HS-27A (cell line): ENCODE measurements at regions not wholly inside any gene's neighbourhood (a gene's known extent, or its start where the extent isn't known, plus 50 kb on each side); places are given as distances from the start of the nearest gene placed in this dataset.

ENCODE experiments used
- DNase-seq: peaks from one replicate; pipeline ENCODE4 v3.0.0-alpha.2; 2012; ENCODE audit warnings: low read depth, missing footprints

DNA sequence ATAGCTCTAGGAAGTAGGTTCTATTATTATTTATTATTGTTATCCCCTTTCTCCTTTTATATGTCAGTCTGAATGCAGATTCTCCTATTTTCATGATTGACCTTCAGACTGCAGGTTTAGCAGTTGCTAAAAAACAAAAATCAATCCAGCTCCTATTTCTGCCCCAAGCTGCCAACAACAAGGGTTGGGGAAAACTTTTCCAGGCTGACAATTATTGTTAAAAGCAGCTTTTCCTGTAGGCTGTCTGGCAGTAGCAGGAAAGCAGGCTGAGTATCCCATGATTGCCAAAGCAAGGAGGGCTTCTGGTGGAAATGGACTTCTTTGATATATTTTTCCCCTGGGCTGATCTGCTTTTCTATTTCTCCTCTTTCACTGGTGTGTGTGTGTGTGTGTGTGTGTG lies 78.0 kb upstream of the CTLA4 start:
- DNase-seq = no peak

- DNase-seq = no peak
Observed at GRCh38 chr2:203790134-203790852, 77.3 kb upstream of the CTLA4 start.

GRCh38 chr2:203796248-203797010 lies 71.1 kb upstream of the CTLA4 start:
- DNase-seq = no peak

GRCh38 chr2:203797276-203797675 lies 70.3 kb upstream of the CTLA4 start:
- no peak for DNase-seq

GRCh38 chr2:203797712-203798111 lies 69.9 kb upstream of the CTLA4 start:
- no peak for DNase-seq

- DNase-seq = no peak
Observed at GRCh38 chr2:203798296-203799087, 69.1 kb upstream of the CTLA4 start.

DNA sequence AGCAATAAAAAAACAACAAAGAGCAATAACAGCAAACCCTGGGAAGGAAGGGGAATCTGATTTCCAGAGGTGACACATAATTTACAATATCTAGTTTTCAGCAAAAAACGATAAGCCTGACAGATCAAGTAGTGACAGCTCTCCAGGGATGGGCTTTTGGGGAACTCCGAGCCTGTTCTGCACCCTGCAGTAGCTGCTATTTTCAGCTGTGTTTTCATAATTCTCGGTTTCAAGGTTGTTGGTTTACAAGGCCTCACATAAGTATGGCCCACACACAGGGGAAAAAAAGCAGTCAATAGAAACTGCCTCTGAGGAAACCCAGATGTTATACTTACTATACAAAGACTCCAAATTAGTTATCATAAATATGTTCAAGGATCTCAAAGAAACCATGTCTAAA lies 67.7 kb upstream of the CTLA4 start:
- DNase-seq = no peak

DNA sequence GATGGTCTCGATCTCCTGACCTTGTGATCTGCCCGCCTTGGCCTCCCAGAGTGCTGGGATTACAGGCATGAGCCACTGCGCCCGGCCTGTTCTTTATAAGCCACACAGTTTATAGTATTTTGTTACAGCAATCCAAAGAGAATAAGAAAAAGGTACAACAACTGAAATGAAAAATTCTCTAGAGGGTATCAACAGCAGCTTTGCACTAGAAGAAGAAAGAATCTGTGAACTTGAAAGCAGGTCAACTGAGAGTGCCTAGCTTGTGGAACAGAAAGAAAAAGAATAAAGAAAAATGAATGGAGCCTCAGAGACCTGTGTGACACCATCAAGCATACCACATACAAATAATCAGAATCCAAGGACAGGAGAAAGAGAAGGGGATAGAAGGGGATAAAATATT lies 66.8 kb upstream of the CTLA4 start:
- DNase-seq = no peak

- DNase-seq = peak; percentile 72
Observed at GRCh38 chr2:203802342-203803052, 65.1 kb upstream of the CTLA4 start.

GRCh38 chr2:203803053-203803429 lies 64.5 kb upstream of the CTLA4 start:
- no peak for DNase-seq

GRCh38 chr2:203804070-203804469 lies 63.5 kb upstream of the CTLA4 start:
- DNase-seq = peak; percentile 88

- DNase-seq = no peak
Observed at GRCh38 chr2:203804764-203805485, 62.6 kb upstream of the CTLA4 start.

GRCh38 chr2:203805486-203805838 lies 62.1 kb upstream of the CTLA4 start:
- no peak for DNase-seq

GRCh38 chr2:203806761-203807160 lies 60.8 kb upstream of the CTLA4 start:
- no peak for DNase-seq

GRCh38 chr2:203808046-203808750 lies 59.4 kb upstream of the CTLA4 start:
- peak; percentile 88 for DNase-seq

GRCh38 chr2:203809084-203809521 lies 58.5 kb upstream of the CTLA4 start:
- DNase-seq = no peak

DNA sequence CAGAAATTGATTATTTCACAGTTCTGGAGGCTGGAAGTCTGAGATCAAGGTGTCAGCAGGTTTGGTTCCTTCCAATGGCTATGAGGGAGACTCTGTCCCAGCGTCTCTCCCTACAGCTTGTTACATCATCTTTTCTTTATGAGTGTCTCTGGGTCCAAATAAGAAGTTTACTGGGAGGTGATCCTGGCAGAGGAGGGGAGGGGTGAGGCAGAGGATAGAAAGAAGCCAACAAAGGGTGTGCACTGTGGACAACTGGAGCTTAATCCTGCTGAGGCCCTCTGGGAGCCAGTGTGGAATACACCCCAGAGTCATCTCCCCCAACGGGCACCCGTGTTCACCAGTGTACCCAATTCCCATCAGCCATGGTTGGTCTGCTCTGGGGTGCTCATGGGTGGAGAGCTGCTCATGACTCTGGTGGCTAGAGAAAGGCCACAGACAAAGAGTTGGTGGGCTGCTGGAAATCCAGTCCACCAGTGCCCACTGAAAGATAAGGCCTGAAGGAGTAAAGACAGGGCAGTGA lies 57.5 kb upstream of the CTLA4 start:
- no peak for DNase-seq

GRCh38 chr2:203811491-203812221 lies 55.9 kb upstream of the CTLA4 start:
- DNase-seq = peak; percentile 90

- no peak for DNase-seq
Observed at GRCh38 chr2:203812294-203813221, 55.0 kb upstream of the CTLA4 start.
